ENCODE measurements at regions not wholly inside any gene's neighbourhood (a gene's known extent, or its start where the extent isn't known, plus 50 kb on each side); places are given as distances from the start of the nearest gene placed in this dataset.

GRCh38 chr16:73356401-73357079 lies 308.6 kb upstream of the ZFHX3 start:
- TF ChIP-seq CTCF (IDR thresholded peaks at IDR 0.05; ENCODE audit: low read depth, low read length), result no peak
- H3K4me3 ChIP-seq (ENCODE audit: low read depth, low read length), result no peak overlapping the region
- in situ Hi-C loops (cut with HindIII; ENCODE audit: low sequenced_read_pairs), result no loop called here
- no peak for DNase-seq (ENCODE audit: low read depth, low spot score)

GRCh38 chr16:73355981-73356380 lies 308.1 kb upstream of the ZFHX3 start:
- no peak overlapping the region for H3K4me3 ChIP-seq (ENCODE audit: low read depth, low read length)
- TF ChIP-seq CTCF (IDR thresholded peaks at IDR 0.05; ENCODE audit: low read depth, low read length), result no peak
- in situ Hi-C loops (cut with HindIII; ENCODE audit: low sequenced_read_pairs), result no loop called here
- DNase-seq (ENCODE audit: low read depth, low spot score), result no peak

GRCh38 chr16:73354434-73354833 lies 306.5 kb upstream of the ZFHX3 start:
- in situ Hi-C loops (cut with HindIII; ENCODE audit: low sequenced_read_pairs), result no loop called here
- no peak for TF ChIP-seq CTCF (IDR thresholded peaks at IDR 0.05; ENCODE audit: low read depth, low read length)
- H3K4me3 ChIP-seq (ENCODE audit: low read depth, low read length), result no peak overlapping the region
- no peak for DNase-seq (ENCODE audit: low read depth, low spot score)

GRCh38 chr16:73350707-73351452 lies 303.0 kb upstream of the ZFHX3 start:
- in situ Hi-C loops (cut with HindIII; ENCODE audit: low sequenced_read_pairs), result no loop called here
- no peak for DNase-seq (ENCODE audit: low read depth, low spot score)
- TF ChIP-seq CTCF (IDR thresholded peaks at IDR 0.05; ENCODE audit: low read depth, low read length), result no peak
- no peak overlapping the region for H3K4me3 ChIP-seq (ENCODE audit: low read depth, low read length)

GRCh38 chr16:73347500-73348375 lies 299.8 kb upstream of the ZFHX3 start:
- H3K4me3 ChIP-seq (ENCODE audit: low read depth, low read length), result no peak overlapping the region
- no peak for DNase-seq (ENCODE audit: low read depth, low spot score)
- TF ChIP-seq CTCF (IDR thresholded peaks at IDR 0.05; ENCODE audit: low read depth, low read length), result no peak
- in situ Hi-C loops (cut with HindIII; ENCODE audit: low sequenced_read_pairs), result no loop called here

- no peak overlapping the region for H3K4me3 ChIP-seq (ENCODE audit: low read depth, low read length)
- DNase-seq (ENCODE audit: low read depth, low spot score), result no peak
- TF ChIP-seq CTCF (IDR thresholded peaks at IDR 0.05; ENCODE audit: low read depth, low read length), result no peak
- in situ Hi-C loops (cut with HindIII; ENCODE audit: low sequenced_read_pairs), result no loop called here
Observed at GRCh38 chr16:73339821-73340220, 291.9 kb upstream of the ZFHX3 start.
